Hepatocyte (in vitro differentiated cells): ENCODE measurements at regions not wholly inside any gene's neighbourhood (a gene's known extent, or its start where the extent isn't known, plus 50 kb on each side); places are given as distances from the start of the nearest gene placed in this dataset.

Experiments used
- EZH2 ChIP-seq: fragments of 200-600 bp; sonication (generic); IDR thresholded peaks from 2 replicates; pipeline ENCODE4 v1.6.1; 2016; ENCODE audit warnings: antibody characterized with exemption, mild to moderate bottlenecking, borderline replicate concordance
- EZH2phosphoT487 ChIP-seq: fragments of 200-600 bp; sonication (generic); IDR thresholded peaks from one replicate; pipeline ENCODE4 v1.6.1; 2018; ENCODE audit warnings: antibody characterized with exemption, mild to moderate bottlenecking, low read depth, moderate library complexity; ENCODE audit not compliant: unreplicated experiment, severe bottlenecking
- TF ChIP-seq, protein P1 (sequence below): fragments of 200-600 bp; sonication (generic); IDR thresholded peaks from 2 replicates; pipeline ENCODE4 v1.5.1; 2016; ENCODE audit warnings: antibody characterized with exemption, mild to moderate bottlenecking; ENCODE audit not compliant: poor library complexity

DNA sequence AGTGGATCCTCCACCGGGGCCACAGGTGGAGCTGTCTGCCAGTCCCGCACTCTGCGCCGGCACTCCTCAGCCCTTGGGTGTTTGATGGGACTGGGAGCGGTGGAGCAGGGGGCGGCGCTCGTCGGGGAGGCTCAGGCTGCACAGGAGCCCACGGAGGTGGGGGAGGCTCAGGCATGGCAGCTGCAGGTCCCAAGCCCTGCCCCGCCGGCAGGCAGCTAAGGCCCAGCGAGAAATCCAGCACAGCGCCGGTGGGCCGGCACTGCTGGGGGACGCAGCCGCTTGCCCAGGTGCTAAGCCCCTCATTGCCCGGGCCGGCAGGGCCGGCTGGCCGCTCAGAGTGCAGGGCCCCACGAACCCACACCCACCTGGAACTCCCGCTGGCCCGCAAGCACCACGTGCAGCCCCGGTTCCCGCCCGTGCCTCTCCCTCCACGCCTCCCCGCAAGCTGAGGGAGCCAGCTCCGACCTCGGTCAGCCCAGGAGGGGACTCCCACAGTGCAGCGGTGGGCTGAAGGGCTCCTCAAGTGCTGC is 286.4 kb downstream of the RBM26 start:
- TF ChIP-seq, protein P1, sequence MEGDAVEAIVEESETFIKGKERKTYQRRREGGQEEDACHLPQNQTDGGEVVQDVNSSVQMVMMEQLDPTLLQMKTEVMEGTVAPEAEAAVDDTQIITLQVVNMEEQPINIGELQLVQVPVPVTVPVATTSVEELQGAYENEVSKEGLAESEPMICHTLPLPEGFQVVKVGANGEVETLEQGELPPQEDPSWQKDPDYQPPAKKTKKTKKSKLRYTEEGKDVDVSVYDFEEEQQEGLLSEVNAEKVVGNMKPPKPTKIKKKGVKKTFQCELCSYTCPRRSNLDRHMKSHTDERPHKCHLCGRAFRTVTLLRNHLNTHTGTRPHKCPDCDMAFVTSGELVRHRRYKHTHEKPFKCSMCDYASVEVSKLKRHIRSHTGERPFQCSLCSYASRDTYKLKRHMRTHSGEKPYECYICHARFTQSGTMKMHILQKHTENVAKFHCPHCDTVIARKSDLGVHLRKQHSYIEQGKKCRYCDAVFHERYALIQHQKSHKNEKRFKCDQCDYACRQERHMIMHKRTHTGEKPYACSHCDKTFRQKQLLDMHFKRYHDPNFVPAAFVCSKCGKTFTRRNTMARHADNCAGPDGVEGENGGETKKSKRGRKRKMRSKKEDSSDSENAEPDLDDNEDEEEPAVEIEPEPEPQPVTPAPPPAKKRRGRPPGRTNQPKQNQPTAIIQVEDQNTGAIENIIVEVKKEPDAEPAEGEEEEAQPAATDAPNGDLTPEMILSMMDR: no peak
- TF ChIP-seq EZH2 (no peak), EZH2phosphoT487 (no peak)
